IPS DF 6.9 (cell line): ENCODE measurements at regions not wholly inside any gene's neighbourhood (a gene's known extent, or its start where the extent isn't known, plus 50 kb on each side); places are given as distances from the start of the nearest gene placed in this dataset.

Experiments
- DNase-seq: peaks from one replicate; pipeline ENCODE4 v3.0.0-alpha.2; 2013; ENCODE audit warnings: low read depth, low spot score
- H3K27ac ChIP-seq: one replicate; pipeline ENCODE4 v1.5.1; 2013; ENCODE audit warnings: low read length, control low read depth
- H3K27me3 ChIP-seq: 2 replicates; pipeline ENCODE4 v1.6.1; 2013; ENCODE audit warnings: mild to moderate bottlenecking, low read length; ENCODE audit not compliant: control insufficient read depth, insufficient read depth
- H3K36me3 ChIP-seq: 2 replicates; pipeline ENCODE4 v1.6.1; 2013; ENCODE audit warnings: low read length; ENCODE audit not compliant: control insufficient read depth, insufficient read depth
- H3K4me1 ChIP-seq: 2 replicates; pipeline ENCODE4 v1.6.1; 2013; ENCODE audit warnings: low read length; ENCODE audit not compliant: control insufficient read depth, insufficient read depth
- H3K4me3 ChIP-seq: 2 replicates; pipeline ENCODE4 v1.5.1; 2013; ENCODE audit warnings: mild to moderate bottlenecking, low read length
- H3K9me3 ChIP-seq: 2 replicates; pipeline ENCODE4 v1.6.1; 2013; ENCODE audit warnings: low read length, inconsistent platforms; ENCODE audit not compliant: control insufficient read depth, insufficient read depth
- WGBS: extraction: QIAGEN DNeasy Blood & Tissue Kit; methylation state at CpG from one replicate; pipeline ENCODE4 v1.1.7; 2013; ENCODE audit warnings: mixed read lengths, missing lambda C conversion rate; ENCODE audit not compliant: insufficient read length, insufficient coverage; 5-methylcytosine and 5-hydroxymethylcytosine counted together

- DNase-seq = no peak
- Histone ChIP-seq H3K36me3 (no peaks in the 10 kb centered on the region), H3K4me3 (no peak overlapping the region), H3K4me1 (no peaks in the 10 kb centered on the region), H3K27me3 (no peaks in the 10 kb centered on the region), H3K9me3 (no peaks in the 10 kb centered on the region), H3K27ac (no peak overlapping the region)
- WGBS = no CpG with 5 or more reads among the region's 2 CpGs
Observed at GRCh38 chr5:87074072-87074471, 193.6 kb upstream of the RASA1 start.

- Histone ChIP-seq H3K27me3 (no peaks in the 10 kb centered on the region), H3K27ac (no peak overlapping the region), H3K9me3 (no peaks in the 10 kb centered on the region), H3K4me1 (no peaks in the 10 kb centered on the region), H3K4me3 (no peak overlapping the region), H3K36me3 (no peaks in the 10 kb centered on the region)
- no peak for DNase-seq
- no CpG with 5 or more reads among the region's 2 CpGs for WGBS
Observed at GRCh38 chr5:87074934-87075541, 192.6 kb upstream of the RASA1 start.

GRCh38 chr5:87076411-87076810 lies 191.3 kb upstream of the RASA1 start:
- Histone ChIP-seq H3K4me3 (no peak overlapping the region), H3K36me3 (no peaks in the 10 kb centered on the region), H3K9me3 (no peaks in the 10 kb centered on the region), H3K27ac (no peak overlapping the region), H3K27me3 (no peaks in the 10 kb centered on the region), H3K4me1 (no peaks in the 10 kb centered on the region)
- WGBS = no CpG with 5 or more reads among the region's 4 CpGs
- no peak for DNase-seq

GRCh38 chr5:87076931-87077330 lies 190.8 kb upstream of the RASA1 start:
- WGBS = no CpG with 5 or more reads among the region's 2 CpGs

GRCh38 chr5:87079219-87079618 lies 188.5 kb upstream of the RASA1 start:
- WGBS = no CpG with 5 or more reads among the region's 2 CpGs
- H3K27me3 ChIP-seq = no peaks in the 10 kb centered on the region
- H3K9me3 ChIP-seq = no peaks in the 10 kb centered on the region; the same call in 1 of the 2 replicates
- DNase-seq = no peak
- no peak overlapping the region for H3K4me3 ChIP-seq
- no peak overlapping the region for H3K27ac ChIP-seq
- H3K36me3 ChIP-seq = no peaks in the 10 kb centered on the region
- no peaks in the 10 kb centered on the region for H3K4me1 ChIP-seq

More at GRCh38 chr5:87076931-87077330, 190.8 kb upstream of the RASA1 start:
- H3K9me3 ChIP-seq = no peaks in the 10 kb centered on the region
- H3K36me3 ChIP-seq = no peaks in the 10 kb centered on the region
- H3K27me3 ChIP-seq = no peaks in the 10 kb centered on the region
- no peak overlapping the region for H3K4me3 ChIP-seq
- no peaks in the 10 kb centered on the region for H3K4me1 ChIP-seq
- H3K27ac ChIP-seq = no peak overlapping the region
- no peak for DNase-seq

GRCh38 chr5:87081016-87081415 lies 186.7 kb upstream of the RASA1 start:
- no peaks in the 10 kb centered on the region; the same call in 1 of the 2 replicates for H3K9me3 ChIP-seq
- H3K27ac ChIP-seq = no peak overlapping the region
- H3K27me3 ChIP-seq = no peaks in the 10 kb centered on the region
- no peaks in the 10 kb centered on the region for H3K36me3 ChIP-seq
- no peak for DNase-seq
- WGBS = no CpG with 5 or more reads among the region's 3 CpGs
- H3K4me3 ChIP-seq = no peak overlapping the region
- no peaks in the 10 kb centered on the region for H3K4me1 ChIP-seq

- Histone ChIP-seq H3K9me3 (no peaks in the 10 kb centered on the region; the same call in 1 of the 2 replicates), H3K27ac (no peak overlapping the region), H3K36me3 (no peaks in the 10 kb centered on the region), H3K4me3 (no peak overlapping the region), H3K27me3 (no peaks in the 10 kb centered on the region), H3K4me1 (no peaks in the 10 kb centered on the region)
- no peak for DNase-seq
- no CpG with 5 or more reads among the region's 4 CpGs for WGBS
Observed at GRCh38 chr5:87081511-87082372, 185.9 kb upstream of the RASA1 start.

- Histone ChIP-seq H3K4me3 (no peak overlapping the region), H3K4me1 (no peaks in the 10 kb centered on the region), H3K36me3 (no peaks in the 10 kb centered on the region), H3K27me3 (no peaks in the 10 kb centered on the region), H3K9me3 (no peaks in the 10 kb centered on the region), H3K27ac (no peak overlapping the region)
- no peak for DNase-seq
- no CpG with 5 or more reads among the region's 2 CpGs for WGBS
Observed at GRCh38 chr5:87094347-87094746, 173.3 kb upstream of the RASA1 start.

- H3K36me3 ChIP-seq = no peaks in the 10 kb centered on the region
- no CpG with 5 or more reads among the region's 4 CpGs for WGBS
- no peaks in the 10 kb centered on the region for H3K27me3 ChIP-seq
- H3K4me1 ChIP-seq = no peaks in the 10 kb centered on the region
- DNase-seq = no peak
- no peak overlapping the region for H3K4me3 ChIP-seq
- H3K27ac ChIP-seq = no peak overlapping the region
- no peaks in the 10 kb centered on the region for H3K9me3 ChIP-seq
Observed at GRCh38 chr5:87094833-87095232, 172.8 kb upstream of the RASA1 start.

- WGBS = no CpG with 5 or more reads among the region's 1 CpG
- DNase-seq = no peak
- Histone ChIP-seq H3K27me3 (no peaks in the 10 kb centered on the region), H3K4me3 (no peak overlapping the region), H3K27ac (no peak overlapping the region), H3K36me3 (no peaks in the 10 kb centered on the region), H3K9me3 (no peaks in the 10 kb centered on the region), H3K4me1 (no peaks in the 10 kb centered on the region)
Observed at GRCh38 chr5:87095787-87096186, 171.9 kb upstream of the RASA1 start.
